ENCODE measurements at regions not wholly inside any gene's neighbourhood (a gene's known extent, or its start where the extent isn't known, plus 50 kb on each side); places are given as distances from the start of the nearest gene placed in this dataset.

GRCh38 chr16:60564588-60564987 is 1471.7 kb downstream of the CDH8 start:
- TF ChIP-seq CTCF (IDR thresholded peaks at IDR 0.05) (no peak), POLR2AphosphoS5 (IDR thresholded peaks at IDR 0.05) (no peak)
